A549 (cell line): ENCODE measurements at regions not wholly inside any gene's neighbourhood (a gene's known extent, or its start where the extent isn't known, plus 50 kb on each side); places are given as distances from the start of the nearest gene placed in this dataset.

Experiments used
- ATAC-seq, 2 experiments: fragments of 200-7000 bp in 1 of 2; fragments of >200 bp in 1 of 2; cut with Nextera tagmentation in 1 of 2; cut with Tn5 transposase in 1 of 2; 3 replicates each; pipeline versions ENCODE4 v1.8.0 to v1.9.1; 2018 to 2020; ENCODE audit warnings: mild to moderate bottlenecking in 1 of 2, moderate library complexity in 1 of 2
- CTCF ChIA-PET: fragments of 300-600 bp; sonication (Branson Sonifier 250); formaldehyde crosslinking; extraction: SDS; loops from one replicate; lab custom pipeline; 2021; ENCODE audit warnings: antibody characterized with exemption, inconsistent platforms; lab: Yijun Ruan, JAX
- POLR2A ChIA-PET: fragments of 350-600 bp; formaldehyde crosslinking; extraction: SDS; loops from one replicate; lab custom pipeline; 2021; ENCODE audit warnings: antibody characterized with exemption, inconsistent platforms; lab: Yijun Ruan, JAX
- DNase-seq, 2 experiments: peaks; one replicate each; pipeline versions ENCODE4 v3.0.0 to v3.0.0-alpha.2; 2011 to 2016; ENCODE audit warnings: low read depth in 1 of 2, low spot score in 1 of 2
- FAIRE-seq: peaks from 2 replicates; lab custom pipeline; 2011; peaks lifted over from hg19 to GRCh38; lab: Jason Lieb, UNC
- H3K27ac ChIP-seq, 2 experiments: fragments of >200 bp; sonication (Bioruptor Twin); formaldehyde crosslinking; 3 replicates each; pipeline ENCODE4 v1.5.1; 2016 to 2017
- H3K4me1 ChIP-seq: fragments of >200 bp; sonication (Bioruptor Twin); formaldehyde crosslinking; 3 replicates; pipeline ENCODE4 v1.6.1; 2016
- H3K4me2 ChIP-seq: fragments of >200 bp; sonication (Bioruptor Twin); formaldehyde crosslinking; 3 replicates; pipeline ENCODE4 v1.6.1; 2016
- H3K4me3 ChIP-seq: fragments of >200 bp; sonication (Bioruptor Twin); formaldehyde crosslinking; 3 replicates; pipeline ENCODE4 v1.5.1; 2016
- H3K9me3 ChIP-seq: fragments of >200 bp; sonication (Bioruptor Twin); formaldehyde crosslinking; 3 replicates; pipeline ENCODE4 v1.6.1; 2016
- BHLHE40 ChIP-seq: IDR thresholded peaks from 2 replicates; pipeline ENCODE4 v1.6.1; 2012; ENCODE audit warnings: low read depth, low read length, inconsistent platforms
- CBX8 ChIP-seq: fragments of 200-600 bp; sonication (generic); IDR thresholded peaks from 2 replicates; pipeline ENCODE4 v1.6.1; 2016
- CEBPB ChIP-seq, 2 experiments: fragments of >200 bp in 1 of 2; sonication (Bioruptor Twin) in 1 of 2; formaldehyde crosslinking in 1 of 2; IDR thresholded peaks; 2 replicates each; pipeline ENCODE4 v1.6.1; 2012 to 2016
- CHD4 ChIP-seq: fragments of 200-600 bp; sonication (generic); IDR thresholded peaks from 2 replicates; pipeline ENCODE4 v1.6.1; 2016; ENCODE audit warnings: antibody characterized with exemption, mild to moderate bottlenecking, borderline replicate concordance
- E2F6 ChIP-seq: IDR thresholded peaks from 2 replicates; pipeline ENCODE4 v1.6.1; 2012; ENCODE audit warnings: low read depth, borderline replicate concordance
- EHF ChIP-seq: fragments of 250-450 bp; sonication (Bioruptor Pico); IDR thresholded peaks from 2 replicates; pipeline ENCODE4 v1.5.0; 2020; ENCODE audit warnings: mild to moderate bottlenecking
- EP300 ChIP-seq, 2 experiments: fragments of >200 bp; sonication (Bioruptor Twin); formaldehyde crosslinking; IDR thresholded peaks; 2 replicates in 1 of 2; 3 replicates in 1 of 2; pipeline ENCODE4 v1.6.1; 2016 to 2017
- ESRRA ChIP-seq: fragments of 150-350 bp; IDR thresholded peaks from 2 replicates; pipeline ENCODE4 v1.6.1; 2014; ENCODE audit warnings: mild to moderate bottlenecking, low read length, borderline replicate concordance
- FOSB ChIP-seq: fragments of 250-450 bp; sonication (Bioruptor Pico); IDR thresholded peaks from 2 replicates; pipeline ENCODE4 v1.5.0; 2020; ENCODE audit warnings: mild to moderate bottlenecking, moderate library complexity
- FOXS1 ChIP-seq: fragments of 250-450 bp; sonication (Bioruptor Pico); IDR thresholded peaks from 2 replicates; pipeline ENCODE4 v1.5.0; 2020; ENCODE audit warnings: mild to moderate bottlenecking, moderate library complexity
- HDAC2 ChIP-seq: fragments of 200-600 bp; sonication (generic); IDR thresholded peaks from 2 replicates; pipeline ENCODE4 v1.6.1; 2016
- HMGXB4 ChIP-seq: fragments of 250-450 bp; sonication (Bioruptor Pico); IDR thresholded peaks from 2 replicates; pipeline ENCODE4 v1.5.0; 2021; ENCODE audit warnings: mild to moderate bottlenecking, moderate library complexity, borderline replicate concordance
- JUN ChIP-seq, 2 experiments: fragments of >200 bp; sonication (Bioruptor Twin); formaldehyde crosslinking; IDR thresholded peaks; 2 replicates in 1 of 2; 3 replicates in 1 of 2; pipeline ENCODE4 v1.6.1; 2016 to 2017
- JUNB ChIP-seq: fragments of >200 bp; sonication (Bioruptor Twin); formaldehyde crosslinking; IDR thresholded peaks from 2 replicates; pipeline ENCODE4 v1.6.1; 2016
- NPAS2 ChIP-seq: fragments of 250-450 bp; sonication (Bioruptor Pico); IDR thresholded peaks from 2 replicates; pipeline ENCODE4 v1.8.0; 2022; ENCODE audit warnings: mild to moderate bottlenecking, moderate library complexity, borderline replicate concordance
- PHF8 ChIP-seq: fragments of 200-600 bp; sonication (generic); IDR thresholded peaks from 2 replicates; pipeline ENCODE4 v1.6.1; 2016; ENCODE audit warnings: low read depth, mild to moderate bottlenecking, antibody characterized with exemption, moderate library complexity, borderline replicate concordance
- POLR2A ChIP-seq: IDR thresholded peaks from 2 replicates; pipeline ENCODE4 v1.6.1; 2012; ENCODE audit warnings: mild to moderate bottlenecking, low read length
- RARB ChIP-seq: fragments of 250-450 bp; sonication (Bioruptor Pico); IDR thresholded peaks from 2 replicates; pipeline ENCODE4 v1.8.0; 2021; ENCODE audit warnings: mild to moderate bottlenecking, moderate library complexity
- REST ChIP-seq: fragments of 200-600 bp; sonication (generic); IDR thresholded peaks from 2 replicates; pipeline ENCODE4 v1.6.1; 2016; ENCODE audit warnings: antibody characterized with exemption, mild to moderate bottlenecking, moderate library complexity
- TFCP2L1 ChIP-seq: fragments of 250-450 bp; sonication (Bioruptor Pico); IDR thresholded peaks from 2 replicates; pipeline ENCODE4 v1.5.0; 2021; ENCODE audit warnings: mild to moderate bottlenecking
- ZC3H11A ChIP-seq: fragments of 450-650 bp; IDR thresholded peaks from 2 replicates; pipeline ENCODE4 v1.6.1; 2014; ENCODE audit warnings: antibody characterized with exemption, mild to moderate bottlenecking
- WGBS: methylation state at CpG from one replicate; pipeline ENCODE4 v1.1.6; 2017; ENCODE audit errors: missing lambda C conversion rate; 5-methylcytosine and 5-hydroxymethylcytosine counted together

GRCh38 chr5:17426104-17426749, 71.8 kb upstream of the TAF11L2 start:
- no peak for TF ChIP-seq ZC3H11A
- no peak for TF ChIP-seq FOXS1 (CRISPR knock-in tag)
- TF ChIP-seq JUN (IDR thresholded peaks at IDR 0.05), result no peak
- no peak for TF ChIP-seq CEBPB (IDR thresholded peaks at IDR 0.05)
- TF ChIP-seq PHF8, result no peak
- TF ChIP-seq, all 56 proteins: peak for 0
- FAIRE-seq (no peak), ATAC-seq (no peak), DNase-seq (no peak)
- CTCF ChIA-PET, result no interaction called here
- H3K4me3 ChIP-seq, result no peak overlapping the region
- no peaks in the 10 kb centered on the region for H3K9me3 ChIP-seq
- H3K4me1 ChIP-seq, result no peaks in the 10 kb centered on the region
- H3K27ac ChIP-seq, result no peak overlapping the region
- no peak overlapping the region for H3K4me2 ChIP-seq
- POLR2A ChIA-PET, result interaction anchor here (0.7 kb wide), 1 partner anchor 9 kb away, joined by 11 read pairs; no protein-coding TSS in a partner anchor
- WGBS, result 85% methylated on average over 2 of the region's 2 CpGs

GRCh38 chr5:17428176-17428800, 69.7 kb upstream of the TAF11L2 start:
- Histone ChIP-seq H3K9me3 (no peaks in the 10 kb centered on the region), H3K4me2 (no peak overlapping the region), H3K27ac (no peak overlapping the region), H3K4me1 (no peaks in the 10 kb centered on the region), H3K4me3 (no peak overlapping the region)
- ATAC-seq, result no peak
- CTCF ChIA-PET, result interaction anchor here (0.6 to 1.2 kb wide), 3 partner anchors 10 to 1549 kb away, joined by 3 to 4 read pairs (median 3); no protein-coding TSS in a partner anchor
- DNase-seq, result no peak
- FAIRE-seq, result no peak
- no peak for TF ChIP-seq EP300 (IDR thresholded peaks at IDR 0.05)
- TF ChIP-seq FOSB (CRISPR knock-in tag), result no peak
- TF ChIP-seq HDAC2, result no peak
- TF ChIP-seq BHLHE40, result no peak
- no peak for TF ChIP-seq REST
- no peak for TF ChIP-seq EHF
- no peak for TF ChIP-seq FOXS1 (CRISPR knock-in tag)
- TF ChIP-seq ESRRA, result no peak
- no peak for TF ChIP-seq CBX8
- TF ChIP-seq POLR2A, result no peak
- TF ChIP-seq E2F6, result no peak
- no peak for TF ChIP-seq TFCP2L1 (CRISPR knock-in tag)
- no peak for TF ChIP-seq HMGXB4 (CRISPR knock-in tag)
- TF ChIP-seq NPAS2 (CRISPR knock-in tag), result no peak
- no peak for TF ChIP-seq CHD4
- no peak for TF ChIP-seq JUNB
- TF ChIP-seq RARB (CRISPR knock-in tag), result no peak
- POLR2A ChIA-PET, result no interaction called here
- 85% methylated on average over 7 of the region's 7 CpGs for WGBS
